AG04450 (cell line): ENCODE measurements at regions not wholly inside any gene's neighbourhood (a gene's known extent, or its start where the extent isn't known, plus 50 kb on each side); places are given as distances from the start of the nearest gene placed in this dataset.
"Not testable (repeated sequence)": the region's sequence is repeated elsewhere in the genome, so short reads cannot be mapped to it uniquely, and the experiment has no call there.

Source experiments
- CTCF ChIA-PET: fragments of 300-600, 350-600 bp; formaldehyde crosslinking; extraction: SDS; loops from one replicate; lab custom pipeline; 2022; ENCODE audit warnings: antibody characterized with exemption, inconsistent platforms; lab: Charles Lee
- POLR2A ChIA-PET: fragments of 350-600 bp; formaldehyde crosslinking; extraction: SDS; loops from one replicate; lab custom pipeline; 2021; ENCODE audit warnings: antibody characterized with exemption, inconsistent platforms; lab: Yijun Ruan, JAX
- DNase-seq: peaks from one replicate; pipeline ENCODE4 v3.0.0-alpha.2; 2011; ENCODE audit warnings: low read depth, low spot score
- H3K27ac ChIP-seq: one replicate; pipeline ENCODE4 v1.5.1; 2012; ENCODE audit warnings: low read depth, low read length, control low read depth
- H3K27me3 ChIP-seq: one replicate; pipeline ENCODE4 v1.6.0; 2012; ENCODE audit warnings: low read length; ENCODE audit not compliant: control insufficient read depth, insufficient read depth
- H3K4me3 ChIP-seq: 2 replicates; pipeline ENCODE4 v1.5.1; 2011; ENCODE audit warnings: mild to moderate bottlenecking, low read depth, low read length, control low read depth
- H3K9me3 ChIP-seq: 2 replicates; pipeline ENCODE4 v1.5.1; 2012; ENCODE audit warnings: low read length; ENCODE audit not compliant: control insufficient read depth, insufficient read depth
- TF ChIP-seq, protein P1 (sequence below): IDR thresholded peaks from 2 replicates; pipeline ENCODE4 v1.5.1; 2011; ENCODE audit warnings: low read depth, low read length, control low read depth, inconsistent platforms

DNA sequence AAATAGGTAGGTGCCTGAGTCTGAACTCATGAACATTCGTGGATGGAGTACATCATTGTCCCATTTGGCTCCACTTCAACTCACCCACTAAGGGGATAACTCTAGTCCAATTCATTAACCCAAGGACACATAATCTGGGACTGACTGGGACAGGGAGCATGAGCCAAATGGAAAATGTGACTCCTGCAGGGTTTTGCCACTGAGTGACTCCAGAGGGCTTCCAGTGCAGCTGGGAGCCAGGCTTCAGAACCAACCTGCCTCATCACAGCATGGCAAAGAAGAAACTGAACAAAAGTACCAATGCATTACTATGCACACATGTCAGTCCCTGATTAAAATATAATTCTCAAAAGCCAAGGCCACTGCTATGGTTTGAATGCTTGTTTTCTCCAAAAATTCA, 159.7 kb upstream of the SNX2 start:
- Histone ChIP-seq H3K27me3 (no peaks in the 10 kb centered on the region), H3K4me3 (no peak overlapping the region), H3K9me3 (no peaks in the 10 kb centered on the region), H3K27ac (no peak overlapping the region)
- ChIA-PET POLR2A (no interaction called here), CTCF (no interaction called here)
- DNase-seq = no peak
- TF ChIP-seq, protein P1, sequence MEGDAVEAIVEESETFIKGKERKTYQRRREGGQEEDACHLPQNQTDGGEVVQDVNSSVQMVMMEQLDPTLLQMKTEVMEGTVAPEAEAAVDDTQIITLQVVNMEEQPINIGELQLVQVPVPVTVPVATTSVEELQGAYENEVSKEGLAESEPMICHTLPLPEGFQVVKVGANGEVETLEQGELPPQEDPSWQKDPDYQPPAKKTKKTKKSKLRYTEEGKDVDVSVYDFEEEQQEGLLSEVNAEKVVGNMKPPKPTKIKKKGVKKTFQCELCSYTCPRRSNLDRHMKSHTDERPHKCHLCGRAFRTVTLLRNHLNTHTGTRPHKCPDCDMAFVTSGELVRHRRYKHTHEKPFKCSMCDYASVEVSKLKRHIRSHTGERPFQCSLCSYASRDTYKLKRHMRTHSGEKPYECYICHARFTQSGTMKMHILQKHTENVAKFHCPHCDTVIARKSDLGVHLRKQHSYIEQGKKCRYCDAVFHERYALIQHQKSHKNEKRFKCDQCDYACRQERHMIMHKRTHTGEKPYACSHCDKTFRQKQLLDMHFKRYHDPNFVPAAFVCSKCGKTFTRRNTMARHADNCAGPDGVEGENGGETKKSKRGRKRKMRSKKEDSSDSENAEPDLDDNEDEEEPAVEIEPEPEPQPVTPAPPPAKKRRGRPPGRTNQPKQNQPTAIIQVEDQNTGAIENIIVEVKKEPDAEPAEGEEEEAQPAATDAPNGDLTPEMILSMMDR = no peak

DNA sequence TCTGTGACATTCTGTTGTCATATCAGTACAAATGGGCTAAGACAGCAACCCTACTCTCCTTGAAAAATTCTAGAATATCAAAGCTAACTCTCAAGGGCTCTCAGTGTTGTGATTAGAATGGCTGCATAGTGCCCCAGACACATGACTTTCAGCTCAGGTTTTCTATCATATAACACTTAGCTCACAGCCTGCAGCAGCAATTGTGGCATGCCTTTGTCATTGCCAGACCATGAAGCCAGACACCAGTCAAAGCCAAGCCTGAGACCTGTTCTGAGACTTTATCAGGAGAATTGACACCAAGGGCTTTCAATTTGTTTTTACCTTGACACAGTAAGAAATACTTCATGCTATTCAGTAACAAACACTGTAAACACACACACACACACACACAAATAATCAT, 159.0 kb upstream of the SNX2 start:
- H3K9me3 ChIP-seq = no peaks in the 10 kb centered on the region
- DNase-seq = no peak
- no peak overlapping the region for H3K27ac ChIP-seq
- no peak overlapping the region for H3K4me3 ChIP-seq
- H3K27me3 ChIP-seq = no peaks in the 10 kb centered on the region
- ChIA-PET CTCF (no interaction called here), POLR2A (no interaction called here)
- TF ChIP-seq, protein P1 = no peak

DNA sequence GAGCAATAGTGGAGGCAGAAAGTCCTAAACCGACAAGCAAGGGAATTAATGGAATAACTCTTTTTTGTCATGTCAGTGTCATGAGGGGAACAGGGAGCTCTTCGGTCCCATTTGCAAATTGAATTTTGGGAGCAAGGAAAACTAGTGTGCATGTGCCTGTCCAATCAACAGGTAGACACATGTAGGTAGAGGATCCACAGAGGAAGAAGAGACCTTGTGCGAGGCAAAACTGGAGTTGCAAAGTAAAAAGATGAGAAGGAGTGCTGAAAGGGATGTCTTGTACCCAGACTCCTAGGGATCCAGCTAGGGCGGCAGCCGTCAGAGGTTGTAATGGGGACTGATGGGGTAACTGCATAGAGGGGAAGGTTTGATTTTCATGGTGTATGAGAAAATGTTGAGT, 156.8 kb upstream of the SNX2 start:
- H3K4me3 ChIP-seq, CTCF ChIA-PET, H3K27ac ChIP-seq, POLR2A ChIA-PET, DNase-seq, H3K27me3 ChIP-seq, H3K9me3 ChIP-seq: not testable (repeated sequence)

DNA sequence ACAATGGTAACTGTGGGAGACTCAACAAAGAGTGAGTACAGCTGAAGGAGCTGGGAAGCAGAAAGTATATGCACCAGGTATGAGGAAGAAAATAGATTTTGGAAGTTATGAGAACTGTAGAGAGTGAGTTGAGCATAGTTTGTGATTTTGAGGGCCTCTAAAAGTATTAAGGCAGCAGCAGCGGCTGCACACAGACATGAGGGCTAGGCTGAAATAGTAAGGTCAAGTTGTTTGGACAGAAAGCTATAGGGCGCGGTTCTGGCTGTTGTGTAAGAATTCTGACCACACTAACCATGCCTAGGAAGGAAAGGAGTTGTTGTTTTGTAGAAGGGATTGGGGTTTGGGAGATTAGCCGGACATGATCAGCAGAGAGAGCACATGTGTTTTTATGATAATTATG, 154.1 kb upstream of the SNX2 start:
- H3K4me3 ChIP-seq, POLR2A ChIA-PET, DNase-seq, CTCF ChIA-PET, H3K9me3 ChIP-seq, H3K27me3 ChIP-seq, H3K27ac ChIP-seq: not testable (repeated sequence)

DNA sequence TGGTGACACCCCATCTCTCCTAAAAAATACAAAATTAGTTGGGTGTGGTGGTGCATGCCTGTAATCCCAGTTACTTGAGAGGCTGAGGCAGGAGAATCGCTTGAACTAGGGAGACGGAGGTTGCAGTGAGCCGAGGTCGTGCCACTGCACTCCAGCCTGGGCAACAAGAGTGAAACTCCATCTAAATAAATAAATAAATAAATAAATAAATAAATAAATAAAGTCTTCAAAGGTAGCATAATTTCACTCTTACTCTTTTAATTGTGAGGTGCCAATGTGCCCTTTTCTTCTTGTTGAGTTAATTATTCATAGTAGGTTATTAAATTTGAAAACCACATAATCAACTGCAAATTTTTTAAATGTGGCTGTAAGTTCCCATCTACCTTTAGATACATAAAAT, 146.2 kb upstream of the SNX2 start:
- H3K9me3 ChIP-seq, POLR2A ChIA-PET, DNase-seq, H3K27me3 ChIP-seq, H3K27ac ChIP-seq, H3K4me3 ChIP-seq, CTCF ChIA-PET: not testable (repeated sequence)

DNA sequence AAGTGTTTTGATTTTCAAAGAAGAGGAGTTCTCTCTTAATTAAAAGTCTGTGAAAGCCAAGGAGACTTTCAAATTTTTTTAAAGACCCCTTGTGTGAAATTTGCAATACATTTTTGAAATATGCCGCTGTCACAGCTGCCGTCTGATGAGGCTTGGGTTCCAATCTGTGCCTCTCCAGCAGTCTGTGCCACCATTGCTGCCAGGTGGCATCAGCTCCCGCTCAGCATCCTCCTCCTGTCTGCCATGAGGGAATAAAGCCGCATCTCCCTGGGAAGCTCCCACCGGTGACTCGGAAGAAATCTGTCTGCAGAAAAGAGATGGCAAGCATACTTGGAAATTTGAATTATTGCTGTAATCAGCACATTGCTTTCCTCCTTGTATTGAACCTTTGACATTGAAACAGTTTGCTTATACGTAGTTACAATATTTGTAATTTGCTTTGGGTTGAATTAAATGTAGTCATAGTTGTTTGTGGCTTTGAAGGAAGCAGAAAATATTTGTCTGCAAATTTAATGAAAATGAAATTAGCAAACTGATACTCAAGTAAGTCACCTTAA, 145.7 kb upstream of the SNX2 start:
- TF ChIP-seq, protein P1 = no peak
- Histone ChIP-seq H3K9me3 (no peaks in the 10 kb centered on the region), H3K27me3 (no peaks in the 10 kb centered on the region), H3K4me3 (no peak overlapping the region), H3K27ac (no peak overlapping the region)
- no peak for DNase-seq
- ChIA-PET CTCF (no interaction called here), POLR2A (no interaction called here)

DNA sequence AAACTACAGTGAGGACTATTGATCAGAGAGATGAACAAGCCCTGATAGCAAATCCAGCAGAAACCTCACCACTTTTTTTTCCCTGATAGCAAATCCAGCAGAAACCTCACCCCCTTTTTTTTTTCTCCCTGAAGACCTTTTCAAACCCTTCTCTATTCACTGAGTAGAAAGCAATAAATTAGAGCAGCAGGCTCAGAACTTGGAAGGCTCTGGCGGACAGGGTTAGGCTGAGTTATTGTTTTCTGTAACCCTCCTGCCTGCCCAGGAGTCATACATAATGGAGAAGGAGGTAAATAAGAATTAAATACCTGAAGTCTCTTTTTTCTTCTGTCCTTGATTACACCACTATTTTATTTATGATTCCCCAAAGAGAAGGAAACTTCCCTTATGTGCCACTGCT, 136.3 kb upstream of the SNX2 start:
- POLR2A ChIA-PET = no interaction called here
- no peaks in the 10 kb centered on the region for H3K27me3 ChIP-seq
- no peak overlapping the region for H3K27ac ChIP-seq
- CTCF ChIA-PET = no interaction called here
- no peak overlapping the region for H3K4me3 ChIP-seq
- no peaks in the 10 kb centered on the region for H3K9me3 ChIP-seq
- TF ChIP-seq, protein P1 = no peak
- no peak for DNase-seq
